CD4-positive, alpha-beta T cell (primary cell): ENCODE measurements at regions not wholly inside any gene's neighbourhood (a gene's known extent, or its start where the extent isn't known, plus 50 kb on each side); places are given as distances from the start of the nearest gene placed in this dataset.

Experiments used
- ATAC-seq: fragments of 200-7000 bp; cut with Tn5 transposase; one replicate; pipeline ENCODE4 v1.10.0; 2022; ENCODE audit warnings: mild to moderate bottlenecking; ENCODE audit not compliant: poor library complexity
- CTCF ChIA-PET: fragments of 350-600 bp; sonication (Branson Sonifier 250); formaldehyde crosslinking; loops from one replicate; lab custom pipeline; 2021; ENCODE audit warnings: antibody characterized with exemption, inconsistent platforms; lab: Charles Lee
- POLR2A ChIA-PET: fragments of 350-600 bp; sonication (Branson Sonifier 250); formaldehyde crosslinking; loops from one replicate; lab custom pipeline; 2021; ENCODE audit warnings: antibody characterized with exemption, inconsistent platforms; lab: Charles Lee
- DNase-seq, 14 experiments: peaks; one replicate each; pipeline ENCODE4 v3.0.0-alpha.2; 2013 to 2020; ENCODE audit warnings: mixed read lengths in 2 of 14
- H3K27ac ChIP-seq, 2 donors: one replicate each; pipeline versions ENCODE4 v1.5.1 to v1.7.0; 2013; ENCODE audit warnings: low read length in 2 of 2, low read depth in 1 of 2, mild to moderate bottlenecking in 1 of 2
- H3K27me3 ChIP-seq, 2 experiments: 1 replicate in 1 of 2; 2 replicates in 1 of 2; pipeline versions ENCODE4 v1.6.1 to v1.7.0; 2013; ENCODE audit warnings: low read length in 2 of 2, control low read depth in 1 of 2, mild to moderate bottlenecking in 1 of 2, moderate library complexity in 1 of 2; ENCODE audit not compliant: insufficient read depth in 2 of 2, control insufficient read depth in 1 of 2
- H3K36me3 ChIP-seq: one replicate; pipeline ENCODE4 v1.6.1; 2013; ENCODE audit warnings: low read length, control low read depth; ENCODE audit not compliant: insufficient read depth
- H3K4me1 ChIP-seq: one replicate; pipeline ENCODE4 v1.6.1; 2013; ENCODE audit warnings: low read length, control low read depth; ENCODE audit not compliant: insufficient read depth
- H3K4me3 ChIP-seq: one replicate; pipeline ENCODE4 v1.5.1; 2013; ENCODE audit warnings: mild to moderate bottlenecking, low read length, moderate library complexity
- H3K9me3 ChIP-seq, 2 experiments: 1 replicate in 1 of 2; 2 replicates in 1 of 2; pipeline versions ENCODE4 v1.6.1 to v1.7.0; 2013; ENCODE audit warnings: low read length in 2 of 2, mild to moderate bottlenecking in 2 of 2, control low read depth in 1 of 2, moderate library complexity in 1 of 2; ENCODE audit not compliant: control insufficient read depth in 1 of 2, insufficient read depth in 1 of 2
- H3K27ac Mint-ChIP-seq: one replicate; pipeline ENCODE4 v1.8.0; 2020; ENCODE audit warnings: mixed read lengths
- H3K27me3 Mint-ChIP-seq: one replicate; pipeline ENCODE4 v1.8.0; 2021; ENCODE audit warnings: mixed read lengths
- H3K36me3 Mint-ChIP-seq: one replicate; pipeline ENCODE4 v1.8.0; 2021; ENCODE audit warnings: low read depth, mixed read lengths
- H3K4me1 Mint-ChIP-seq: one replicate; pipeline ENCODE4 v1.8.0; 2021; ENCODE audit warnings: low read depth, mixed read lengths
- H3K4me3 Mint-ChIP-seq: one replicate; pipeline ENCODE4 v1.8.0; 2020; ENCODE audit warnings: mild to moderate bottlenecking, mixed read lengths
- H3K9me3 Mint-ChIP-seq: one replicate; pipeline ENCODE4 v1.8.0; 2020; ENCODE audit warnings: mixed read lengths
- intact Hi-C, 2 experiments: fragments of 100-400 bp; cut with DNase I in 1 of 2; cut with micrococcal nuclease in 1 of 2; formaldehyde crosslinking; loops; one replicate each; pipeline versions ENCODE4 v1.15.1 to v1.9.0; 2023 to 2025; cut with DNase I, micrococcal nuclease
- TF ChIP-seq, protein P1 (sequence below): fragments of 200-600 bp; IDR thresholded peaks from one replicate; pipeline ENCODE4 v1.8.0; 2022; ENCODE audit warnings: antibody characterized with exemption, mild to moderate bottlenecking

DNA sequence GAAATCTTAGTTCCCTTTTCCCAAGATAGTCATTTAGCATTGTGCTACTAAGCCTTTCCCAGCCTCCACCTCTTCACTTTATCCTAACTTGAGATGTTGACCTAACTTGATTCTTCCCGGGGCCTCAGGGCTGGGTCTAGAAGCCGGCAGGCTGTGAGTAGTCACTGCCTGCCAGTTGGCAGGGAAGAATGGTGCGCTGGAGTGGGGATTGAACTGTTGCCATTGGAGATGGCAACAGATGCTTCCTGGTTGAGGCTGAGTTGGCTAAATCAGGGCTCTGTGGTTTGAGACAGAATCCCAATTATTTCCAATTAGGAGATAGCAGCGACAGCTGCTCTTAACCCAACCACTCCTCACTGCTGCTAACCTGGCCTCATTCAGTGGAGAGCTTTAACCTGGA is 343.1 kb downstream of the BRINP1 start:
- Mint-ChIP-seq H3K4me1 (no peaks in the 10 kb centered on the region), H3K9me3 (peaks cover 12% of the 10 kb centered on the region), H3K36me3 (no peaks in the 10 kb centered on the region), H3K27ac (no peak overlapping the region), H3K4me3 (no peak overlapping the region), H3K27me3 (no peaks in the 10 kb centered on the region)
- H3K9me3 ChIP-seq: peaks cover 3 to 4% of the 10 kb centered on the region in 2 experiments
- no peak overlapping the region for H3K4me3 ChIP-seq
- POLR2A ChIA-PET: no interaction called here
- ATAC-seq (no peak), DNase-seq (no peak)
- H3K4me1 ChIP-seq: no peaks in the 10 kb centered on the region
- H3K27ac ChIP-seq: no peak overlapping the region
- H3K27me3 ChIP-seq: no peaks in the 10 kb centered on the region
- CTCF ChIA-PET: no interaction called here
- intact Hi-C loops: no loop called here
- H3K36me3 ChIP-seq: no peaks in the 10 kb centered on the region
- TF ChIP-seq, protein P1, sequence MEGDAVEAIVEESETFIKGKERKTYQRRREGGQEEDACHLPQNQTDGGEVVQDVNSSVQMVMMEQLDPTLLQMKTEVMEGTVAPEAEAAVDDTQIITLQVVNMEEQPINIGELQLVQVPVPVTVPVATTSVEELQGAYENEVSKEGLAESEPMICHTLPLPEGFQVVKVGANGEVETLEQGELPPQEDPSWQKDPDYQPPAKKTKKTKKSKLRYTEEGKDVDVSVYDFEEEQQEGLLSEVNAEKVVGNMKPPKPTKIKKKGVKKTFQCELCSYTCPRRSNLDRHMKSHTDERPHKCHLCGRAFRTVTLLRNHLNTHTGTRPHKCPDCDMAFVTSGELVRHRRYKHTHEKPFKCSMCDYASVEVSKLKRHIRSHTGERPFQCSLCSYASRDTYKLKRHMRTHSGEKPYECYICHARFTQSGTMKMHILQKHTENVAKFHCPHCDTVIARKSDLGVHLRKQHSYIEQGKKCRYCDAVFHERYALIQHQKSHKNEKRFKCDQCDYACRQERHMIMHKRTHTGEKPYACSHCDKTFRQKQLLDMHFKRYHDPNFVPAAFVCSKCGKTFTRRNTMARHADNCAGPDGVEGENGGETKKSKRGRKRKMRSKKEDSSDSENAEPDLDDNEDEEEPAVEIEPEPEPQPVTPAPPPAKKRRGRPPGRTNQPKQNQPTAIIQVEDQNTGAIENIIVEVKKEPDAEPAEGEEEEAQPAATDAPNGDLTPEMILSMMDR: no peak

- H3K4me3 Mint-ChIP-seq: no peak overlapping the region
- no peaks in the 10 kb centered on the region for H3K4me1 Mint-ChIP-seq
- H3K27me3 Mint-ChIP-seq: no peaks in the 10 kb centered on the region
- H3K9me3 Mint-ChIP-seq: peaks cover 12% of the 10 kb centered on the region
- H3K4me3 ChIP-seq: no peak overlapping the region
- TF ChIP-seq, protein P1: no peak
- no peaks in the 10 kb centered on the region for H3K27me3 ChIP-seq
- DNase-seq: no peak
- H3K27ac ChIP-seq: no peak overlapping the region
- CTCF ChIA-PET: no interaction called here
- ATAC-seq: no peak
- no peaks in the 10 kb centered on the region for H3K36me3 ChIP-seq
- peaks cover 4 to 10% of the 10 kb centered on the region in 2 experiments for H3K9me3 ChIP-seq
- H3K4me1 ChIP-seq: no peaks in the 10 kb centered on the region
- POLR2A ChIA-PET: no interaction called here
- intact Hi-C loops: no loop called here
- H3K27ac Mint-ChIP-seq: no peak overlapping the region
- H3K36me3 Mint-ChIP-seq: no peaks in the 10 kb centered on the region
Measured at GRCh38 chr9:119027901-119028699, 341.1 kb downstream of the BRINP1 start.

DNA sequence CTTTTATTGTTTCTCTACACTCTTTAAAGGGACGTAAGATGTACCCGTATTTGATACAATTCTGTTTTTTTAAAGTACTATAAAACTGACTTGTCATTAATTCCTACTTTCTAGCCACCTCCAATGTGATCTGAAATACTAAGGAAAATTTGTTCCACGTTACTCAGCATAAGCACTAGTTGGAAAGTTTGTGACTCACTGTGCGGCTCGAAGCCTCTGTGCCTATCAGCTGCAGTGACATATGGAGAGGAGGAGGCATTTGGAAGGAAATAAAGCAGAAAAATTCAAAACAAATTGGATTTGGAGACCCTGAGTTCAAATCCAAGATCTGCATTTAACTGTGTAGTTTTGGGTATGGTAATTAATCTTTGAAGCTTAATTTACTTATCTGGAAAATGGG is 339.3 kb downstream of the BRINP1 start:
- no peaks in the 10 kb centered on the region for H3K4me1 Mint-ChIP-seq
- TF ChIP-seq, protein P1: no peak
- Histone ChIP-seq H3K4me1 (no peaks in the 10 kb centered on the region), H3K36me3 (no peaks in the 10 kb centered on the region), H3K9me3 (peaks cover 4 to 10% of the 10 kb centered on the region in 2 experiments), H3K4me3 (no peak overlapping the region), H3K27ac (no peak overlapping the region), H3K27me3 (no peaks in the 10 kb centered on the region)
- CTCF ChIA-PET: no interaction called here
- intact Hi-C loops: no loop called here
- H3K27me3 Mint-ChIP-seq: no peaks in the 10 kb centered on the region
- H3K36me3 Mint-ChIP-seq: no peaks in the 10 kb centered on the region
- POLR2A ChIA-PET: no interaction called here
- H3K27ac Mint-ChIP-seq: no peak overlapping the region
- H3K9me3 Mint-ChIP-seq: peaks cover 9% of the 10 kb centered on the region
- no peak overlapping the region for H3K4me3 Mint-ChIP-seq
- no peak for ATAC-seq
- DNase-seq: no peak
